Spleen (tissue), 7 donors: ENCODE measurements at regions not wholly inside any gene's neighbourhood (a gene's known extent, or its start where the extent isn't known, plus 50 kb on each side); places are given as distances from the start of the nearest gene placed in this dataset.

Experiments used
- POLR2AphosphoS5 ChIP-seq, 3 donors: sonication (generic); formaldehyde crosslinking; IDR thresholded peaks; one replicate each; pipeline ENCODE4 v1.5.1; 2017; ENCODE audit warnings: antibody characterized with exemption in 3 of 3
- TF ChIP-seq, protein P1 (sequence below), 11 experiments: fragments of 200-600 bp in 7 of 11; fragments of 450-650 bp in 4 of 11; sonication (generic) in 4 of 11; IDR thresholded peaks in 8 of 11; conservative IDR thresholded peaks in 3 of 11; 1 replicate in 7 of 11; 2 replicates in 4 of 11; pipeline versions ENCODE4 v1.4.0 to v1.8.0; 2016 to 2021; ENCODE audit warnings: antibody characterized with exemption in 11 of 11, inconsistent platforms in 4 of 11, mild to moderate bottlenecking in 1 of 11
- donor health status: DM: no; HTN: no; CAD: no; lungs with moderate emphysema.
- donor health status: DM: no; HTN: no; CAD: no.
- donor health status: DM: no; HTN: no; CAD: no.

DNA sequence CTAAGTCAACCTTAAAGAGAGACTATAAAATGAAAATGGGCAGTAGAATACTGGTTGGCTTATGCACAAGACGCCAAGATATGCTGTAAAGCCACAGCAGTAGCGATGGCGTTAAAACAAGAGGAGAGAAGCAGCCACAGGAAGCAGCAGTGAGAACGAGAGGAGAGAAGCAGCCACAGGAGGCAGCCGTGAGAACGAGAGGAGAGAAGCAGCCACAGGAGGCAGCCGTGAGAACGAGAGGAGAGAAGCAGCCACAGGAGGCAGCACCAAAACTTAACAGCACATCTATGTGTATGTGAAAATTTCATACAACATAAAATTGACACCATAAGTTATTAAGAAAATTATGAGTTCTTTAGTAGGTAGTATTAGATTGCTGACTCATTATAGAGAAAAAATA, 2318.6 kb upstream of the ACO1 start:
- TF ChIP-seq POLR2AphosphoS5 (IDR thresholded peaks at IDR 0.05) = no peak
- TF ChIP-seq, protein P1, sequence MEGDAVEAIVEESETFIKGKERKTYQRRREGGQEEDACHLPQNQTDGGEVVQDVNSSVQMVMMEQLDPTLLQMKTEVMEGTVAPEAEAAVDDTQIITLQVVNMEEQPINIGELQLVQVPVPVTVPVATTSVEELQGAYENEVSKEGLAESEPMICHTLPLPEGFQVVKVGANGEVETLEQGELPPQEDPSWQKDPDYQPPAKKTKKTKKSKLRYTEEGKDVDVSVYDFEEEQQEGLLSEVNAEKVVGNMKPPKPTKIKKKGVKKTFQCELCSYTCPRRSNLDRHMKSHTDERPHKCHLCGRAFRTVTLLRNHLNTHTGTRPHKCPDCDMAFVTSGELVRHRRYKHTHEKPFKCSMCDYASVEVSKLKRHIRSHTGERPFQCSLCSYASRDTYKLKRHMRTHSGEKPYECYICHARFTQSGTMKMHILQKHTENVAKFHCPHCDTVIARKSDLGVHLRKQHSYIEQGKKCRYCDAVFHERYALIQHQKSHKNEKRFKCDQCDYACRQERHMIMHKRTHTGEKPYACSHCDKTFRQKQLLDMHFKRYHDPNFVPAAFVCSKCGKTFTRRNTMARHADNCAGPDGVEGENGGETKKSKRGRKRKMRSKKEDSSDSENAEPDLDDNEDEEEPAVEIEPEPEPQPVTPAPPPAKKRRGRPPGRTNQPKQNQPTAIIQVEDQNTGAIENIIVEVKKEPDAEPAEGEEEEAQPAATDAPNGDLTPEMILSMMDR (IDR thresholded peaks at IDR 0.05 in 8 of 11, conservative IDR thresholded peaks at IDR 0.05 in 3 of 11) = no peak
